GM19463 (cell line): ENCODE measurements at regions not wholly inside any gene's neighbourhood (a gene's known extent, or its start where the extent isn't known, plus 50 kb on each side); places are given as distances from the start of the nearest gene placed in this dataset.

Source experiments
- ATAC-seq: cut with Tn5 transposase; IDR thresholded peaks from one replicate; pipeline ENCODE4 v1.9.1; 2021; ENCODE audit warnings: mild to moderate bottlenecking, moderate library complexity; ENCODE audit not compliant: unreplicated experiment

GRCh38 chr13:97715763-97716162 lies 237.7 kb upstream of the IPO5 start:
- no peak for ATAC-seq

GRCh38 chr13:97716746-97717145 lies 236.7 kb upstream of the IPO5 start:
- no peak for ATAC-seq

- ATAC-seq, result no peak
These were observed 233.7 kb upstream of the IPO5 start for GRCh38 chr13:97719736-97720135.

- no peak for ATAC-seq
These were observed 232.6 kb upstream of the IPO5 start for GRCh38 chr13:97720896-97721295.

- ATAC-seq, result no peak
These were observed 229.8 kb upstream of the IPO5 start for GRCh38 chr13:97723655-97724054.

GRCh38 chr13:97724450-97724849 lies 229.0 kb upstream of the IPO5 start:
- no peak for ATAC-seq

- no peak for ATAC-seq
These were observed 226.7 kb upstream of the IPO5 start for GRCh38 chr13:97726664-97727280.

- ATAC-seq, result no peak
These were observed 225.5 kb upstream of the IPO5 start for GRCh38 chr13:97727991-97728390.

GRCh38 chr13:97736436-97736835 lies 217.0 kb upstream of the IPO5 start:
- ATAC-seq, result no peak

GRCh38 chr13:97742084-97742483 lies 211.4 kb upstream of the IPO5 start:
- no peak for ATAC-seq

GRCh38 chr13:97743938-97744337 lies 209.5 kb upstream of the IPO5 start:
- no peak for ATAC-seq

GRCh38 chr13:97746649-97747048 lies 206.8 kb upstream of the IPO5 start:
- ATAC-seq, result no peak

- ATAC-seq, result no peak
These were observed 204.3 kb upstream of the IPO5 start for GRCh38 chr13:97749174-97749573.

GRCh38 chr13:97751477-97751876 lies 202.0 kb upstream of the IPO5 start:
- no peak for ATAC-seq

- no peak for ATAC-seq
These were observed 200.4 kb upstream of the IPO5 start for GRCh38 chr13:97752961-97753668.

GRCh38 chr13:97753942-97754670 lies 199.4 kb upstream of the IPO5 start:
- ATAC-seq, result no peak

- ATAC-seq, result no peak
These were observed 195.7 kb upstream of the IPO5 start for GRCh38 chr13:97757807-97758206.

- no peak for ATAC-seq
These were observed 195.2 kb upstream of the IPO5 start for GRCh38 chr13:97758317-97758716.

GRCh38 chr13:97761796-97762540 lies 191.5 kb upstream of the IPO5 start:
- ATAC-seq, result no peak

- ATAC-seq, result no peak
These were observed 186.7 kb upstream of the IPO5 start for GRCh38 chr13:97766749-97767148.

- ATAC-seq, result no peak
These were observed 185.3 kb upstream of the IPO5 start for GRCh38 chr13:97768134-97768533.
